ENCODE measurements at regions not wholly inside any gene's neighbourhood (a gene's known extent, or its start where the extent isn't known, plus 50 kb on each side); places are given as distances from the start of the nearest gene placed in this dataset.

DNA sequence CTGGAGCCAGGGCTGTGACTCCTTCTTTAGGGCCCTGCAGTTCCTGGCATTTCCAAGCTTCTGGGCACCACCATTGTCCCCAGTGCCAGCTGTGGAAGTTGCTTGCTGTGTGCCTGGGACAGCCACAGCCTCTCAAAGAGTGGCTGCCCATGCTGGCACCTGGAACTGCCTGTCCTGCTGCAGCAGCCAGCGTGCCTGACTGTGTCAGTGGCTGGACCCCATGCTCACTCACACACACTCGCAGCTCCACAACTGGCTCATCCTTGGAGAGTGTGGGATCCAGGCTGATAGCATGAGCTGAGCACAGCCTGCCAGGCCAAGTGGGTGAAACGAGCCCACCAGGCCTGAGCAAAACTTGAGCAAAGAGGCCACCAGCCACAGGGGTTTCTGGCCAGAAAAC is 1107.6 kb downstream of the C4orf33 start:
- Histone ChIP-seq H3F3A (ENCODE audit: insufficient read depth, low read length, poor library complexity, severe bottlenecking) (no peaks in the 10 kb centered on the region), H3K9ac (ENCODE audit: low read length) (no peak overlapping the region), H3K4me3 (ENCODE audit: low read length) (no peak overlapping the region), H3K4me2 (ENCODE audit: low read length) (no peak overlapping the region), H3K36me3 (ENCODE audit: insufficient read depth, low read length) (no peaks in the 10 kb centered on the region), H3K79me2 (replicated peaks; ENCODE audit: insufficient read depth, low read length) (no peaks in the 10 kb centered on the region), H3K27ac (ENCODE audit: low read length) (no peak overlapping the region), H3K27me3 (ENCODE audit: insufficient read depth, low read depth, low read length) (no peaks in the 10 kb centered on the region), H4K20me1 (ENCODE audit: insufficient read depth) (no peaks in the 10 kb centered on the region), H2AFZ (ENCODE audit: low read depth, low read length) (no peak overlapping the region), H3K9me3 (ENCODE audit: low read length) (no peaks in the 10 kb centered on the region), H3K9me2 (ENCODE audit: insufficient read depth, low read length) (no peaks in the 10 kb centered on the region)
- TF ChIP-seq, protein P1, sequence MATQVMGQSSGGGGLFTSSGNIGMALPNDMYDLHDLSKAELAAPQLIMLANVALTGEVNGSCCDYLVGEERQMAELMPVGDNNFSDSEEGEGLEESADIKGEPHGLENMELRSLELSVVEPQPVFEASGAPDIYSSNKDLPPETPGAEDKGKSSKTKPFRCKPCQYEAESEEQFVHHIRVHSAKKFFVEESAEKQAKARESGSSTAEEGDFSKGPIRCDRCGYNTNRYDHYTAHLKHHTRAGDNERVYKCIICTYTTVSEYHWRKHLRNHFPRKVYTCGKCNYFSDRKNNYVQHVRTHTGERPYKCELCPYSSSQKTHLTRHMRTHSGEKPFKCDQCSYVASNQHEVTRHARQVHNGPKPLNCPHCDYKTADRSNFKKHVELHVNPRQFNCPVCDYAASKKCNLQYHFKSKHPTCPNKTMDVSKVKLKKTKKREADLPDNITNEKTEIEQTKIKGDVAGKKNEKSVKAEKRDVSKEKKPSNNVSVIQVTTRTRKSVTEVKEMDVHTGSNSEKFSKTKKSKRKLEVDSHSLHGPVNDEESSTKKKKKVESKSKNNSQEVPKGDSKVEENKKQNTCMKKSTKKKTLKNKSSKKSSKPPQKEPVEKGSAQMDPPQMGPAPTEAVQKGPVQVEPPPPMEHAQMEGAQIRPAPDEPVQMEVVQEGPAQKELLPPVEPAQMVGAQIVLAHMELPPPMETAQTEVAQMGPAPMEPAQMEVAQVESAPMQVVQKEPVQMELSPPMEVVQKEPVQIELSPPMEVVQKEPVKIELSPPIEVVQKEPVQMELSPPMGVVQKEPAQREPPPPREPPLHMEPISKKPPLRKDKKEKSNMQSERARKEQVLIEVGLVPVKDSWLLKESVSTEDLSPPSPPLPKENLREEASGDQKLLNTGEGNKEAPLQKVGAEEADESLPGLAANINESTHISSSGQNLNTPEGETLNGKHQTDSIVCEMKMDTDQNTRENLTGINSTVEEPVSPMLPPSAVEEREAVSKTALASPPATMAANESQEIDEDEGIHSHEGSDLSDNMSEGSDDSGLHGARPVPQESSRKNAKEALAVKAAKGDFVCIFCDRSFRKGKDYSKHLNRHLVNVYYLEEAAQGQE (IDR thresholded peaks at IDR 0.05; ENCODE audit: borderline replicate concordance), result no peak
- no peak for TF ChIP-seq TAF1 (IDR thresholded peaks at IDR 0.05; ENCODE audit: low read depth)
- TF ChIP-seq EP300 (conservative IDR thresholded peaks at IDR 0.05; ENCODE audit: poor library complexity, severe bottlenecking), result no peak
- TF ChIP-seq, protein P2, sequence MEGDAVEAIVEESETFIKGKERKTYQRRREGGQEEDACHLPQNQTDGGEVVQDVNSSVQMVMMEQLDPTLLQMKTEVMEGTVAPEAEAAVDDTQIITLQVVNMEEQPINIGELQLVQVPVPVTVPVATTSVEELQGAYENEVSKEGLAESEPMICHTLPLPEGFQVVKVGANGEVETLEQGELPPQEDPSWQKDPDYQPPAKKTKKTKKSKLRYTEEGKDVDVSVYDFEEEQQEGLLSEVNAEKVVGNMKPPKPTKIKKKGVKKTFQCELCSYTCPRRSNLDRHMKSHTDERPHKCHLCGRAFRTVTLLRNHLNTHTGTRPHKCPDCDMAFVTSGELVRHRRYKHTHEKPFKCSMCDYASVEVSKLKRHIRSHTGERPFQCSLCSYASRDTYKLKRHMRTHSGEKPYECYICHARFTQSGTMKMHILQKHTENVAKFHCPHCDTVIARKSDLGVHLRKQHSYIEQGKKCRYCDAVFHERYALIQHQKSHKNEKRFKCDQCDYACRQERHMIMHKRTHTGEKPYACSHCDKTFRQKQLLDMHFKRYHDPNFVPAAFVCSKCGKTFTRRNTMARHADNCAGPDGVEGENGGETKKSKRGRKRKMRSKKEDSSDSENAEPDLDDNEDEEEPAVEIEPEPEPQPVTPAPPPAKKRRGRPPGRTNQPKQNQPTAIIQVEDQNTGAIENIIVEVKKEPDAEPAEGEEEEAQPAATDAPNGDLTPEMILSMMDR (IDR thresholded peaks at IDR 0.05; ENCODE audit: poor library complexity, severe bottlenecking), result no peak
- no peak for TF ChIP-seq SMC3 (conservative IDR thresholded peaks at IDR 0.05; ENCODE audit: poor library complexity)
- no peak for TF ChIP-seq RAD21 (conservative IDR thresholded peaks at IDR 0.05)
- no peak for TF ChIP-seq POLR2AphosphoS5 (IDR thresholded peaks at IDR 0.05)
- TF ChIP-seq EZH2 (IDR thresholded peaks at IDR 0.05; ENCODE audit: borderline replicate concordance, insufficient read depth, low read length, poor library complexity, severe bottlenecking), result no peak
- no peak for TF ChIP-seq MXI1 (conservative IDR thresholded peaks at IDR 0.05; ENCODE audit: poor library complexity, severe bottlenecking)

DNA sequence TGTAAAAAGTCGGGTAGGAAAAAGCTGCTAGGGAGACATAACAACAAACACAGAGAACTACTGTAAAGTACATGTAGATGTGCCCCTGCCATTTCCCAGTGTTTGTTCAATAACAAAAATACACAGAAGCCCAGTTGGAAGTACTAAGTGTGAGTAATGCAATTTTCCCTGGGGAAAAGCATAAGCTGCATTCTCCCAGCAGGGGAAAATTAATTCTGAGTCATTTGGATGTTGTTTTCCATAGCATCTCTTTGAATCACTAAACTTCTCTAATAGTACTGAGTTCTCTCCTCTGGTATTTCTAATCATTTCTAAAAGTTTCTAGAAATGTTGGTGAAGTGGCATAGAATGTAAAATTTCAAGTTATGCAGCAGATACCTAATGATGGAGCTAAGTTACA is 1114.9 kb downstream of the C4orf33 start:
- Histone ChIP-seq H2AFZ (ENCODE audit: low read depth, low read length) (no peak overlapping the region), H3K4me3 (ENCODE audit: low read length) (no peak overlapping the region)
- TF ChIP-seq EZH2 (IDR thresholded peaks at IDR 0.05; ENCODE audit: borderline replicate concordance, insufficient read depth, low read length, poor library complexity, severe bottlenecking) (no peak), TAF1 (IDR thresholded peaks at IDR 0.05; ENCODE audit: low read depth) (no peak), SMC3 (conservative IDR thresholded peaks at IDR 0.05; ENCODE audit: poor library complexity) (no peak), MXI1 (conservative IDR thresholded peaks at IDR 0.05; ENCODE audit: poor library complexity, severe bottlenecking) (no peak), RAD21 (conservative IDR thresholded peaks at IDR 0.05) (no peak), EP300 (conservative IDR thresholded peaks at IDR 0.05; ENCODE audit: poor library complexity, severe bottlenecking) (no peak), POLR2AphosphoS5 (IDR thresholded peaks at IDR 0.05) (no peak)
- TF ChIP-seq, protein P2 (IDR thresholded peaks at IDR 0.05; ENCODE audit: poor library complexity, severe bottlenecking), result no peak
- TF ChIP-seq, protein P1 (IDR thresholded peaks at IDR 0.05; ENCODE audit: borderline replicate concordance), result no peak

More for the DNA sequence above, 1114.9 kb downstream of the C4orf33 start:
- Histone ChIP-seq H3K4me2 (ENCODE audit: low read length) (no peak overlapping the region), H3K27ac (ENCODE audit: low read length) (no peak overlapping the region), H3K9me3 (ENCODE audit: low read length) (no peaks in the 10 kb centered on the region), H3K9ac (ENCODE audit: low read length) (no peak overlapping the region), H3K36me3 (ENCODE audit: insufficient read depth, low read length) (no peaks in the 10 kb centered on the region), H3K79me2 (replicated peaks; ENCODE audit: insufficient read depth, low read length) (no peaks in the 10 kb centered on the region), H3F3A (ENCODE audit: insufficient read depth, low read length, poor library complexity, severe bottlenecking) (no peaks in the 10 kb centered on the region), H3K9me2 (ENCODE audit: insufficient read depth, low read length) (no peaks in the 10 kb centered on the region), H3K27me3 (ENCODE audit: insufficient read depth, low read depth, low read length) (no peaks in the 10 kb centered on the region), H4K20me1 (ENCODE audit: insufficient read depth) (no peaks in the 10 kb centered on the region)

Measured in neural cell (in vitro differentiated cells).